ENCODE measurements at regions not wholly inside any gene's neighbourhood (a gene's known extent, or its start where the extent isn't known, plus 50 kb on each side); places are given as distances from the start of the nearest gene placed in this dataset.

- no peak for DNase-seq
These were observed 108.4 kb upstream of the TNFAIP3 start for GRCh38 chr6:137758661-137759060.

GRCh38 chr6:137759624-137760023 lies 107.4 kb upstream of the TNFAIP3 start:
- DNase-seq, result no peak

- DNase-seq, result no peak
These were observed 106.0 kb upstream of the TNFAIP3 start for GRCh38 chr6:137761072-137761471.

- DNase-seq, result no peak
These were observed 105.6 kb upstream of the TNFAIP3 start for GRCh38 chr6:137761487-137761886.

GRCh38 chr6:137762168-137763090 lies 104.6 kb upstream of the TNFAIP3 start:
- no peak for DNase-seq

- no peak for DNase-seq
These were observed 103.6 kb upstream of the TNFAIP3 start for GRCh38 chr6:137763436-137763835.

GRCh38 chr6:137763886-137764285 lies 103.2 kb upstream of the TNFAIP3 start:
- no peak for DNase-seq

GRCh38 chr6:137764464-137764863 lies 102.6 kb upstream of the TNFAIP3 start:
- DNase-seq, result no peak

GRCh38 chr6:137765059-137765458 lies 102.0 kb upstream of the TNFAIP3 start:
- no peak for DNase-seq

- DNase-seq, result no peak
These were observed 100.3 kb upstream of the TNFAIP3 start for GRCh38 chr6:137766596-137767370.

GRCh38 chr6:137767465-137767864 lies 99.6 kb upstream of the TNFAIP3 start:
- DNase-seq, result no peak

GRCh38 chr6:137767911-137768690 lies 99.0 kb upstream of the TNFAIP3 start:
- DNase-seq, result no peak

GRCh38 chr6:137768935-137769334 lies 98.1 kb upstream of the TNFAIP3 start:
- DNase-seq, result no peak

GRCh38 chr6:137769797-137770362 lies 97.2 kb upstream of the TNFAIP3 start:
- DNase-seq, result no peak

GRCh38 chr6:137772541-137773250 lies 94.4 kb upstream of the TNFAIP3 start:
- no peak for DNase-seq

- no peak for DNase-seq
These were observed 91.8 kb upstream of the TNFAIP3 start for GRCh38 chr6:137775227-137775626.

GRCh38 chr6:137775720-137776119 lies 91.3 kb upstream of the TNFAIP3 start:
- DNase-seq, result no peak

- no peak for DNase-seq
These were observed 90.8 kb upstream of the TNFAIP3 start for GRCh38 chr6:137776256-137776655.

GRCh38 chr6:137776786-137777686 lies 90.0 kb upstream of the TNFAIP3 start:
- no peak for DNase-seq

- DNase-seq, result no peak
These were observed 89.4 kb upstream of the TNFAIP3 start for GRCh38 chr6:137777687-137778075.

Data from left kidney (tissue), 1 donor.